ENCODE measurements at regions not wholly inside any gene's neighbourhood (a gene's known extent, or its start where the extent isn't known, plus 50 kb on each side); places are given as distances from the start of the nearest gene placed in this dataset.

GRCh38 chr10:9684186-9684585, 1333.5 kb upstream of the CELF2 start:
- no peaks in the 10 kb centered on the region for H3K4me1 Mint-ChIP-seq
- no peak overlapping the region for H3K4me3 Mint-ChIP-seq
- DNase-seq (no peak), ATAC-seq (no peak)
- H3K27me3 Mint-ChIP-seq: no peaks in the 10 kb centered on the region
- no peak overlapping the region for H3K27ac Mint-ChIP-seq
- no peaks in the 10 kb centered on the region for H3K9me3 ChIP-seq (ENCODE audit: control insufficient read depth, low read length, poor library complexity, severe bottlenecking)
- no peaks in the 10 kb centered on the region for H3K36me3 Mint-ChIP-seq (ENCODE audit: low read depth)

DNA sequence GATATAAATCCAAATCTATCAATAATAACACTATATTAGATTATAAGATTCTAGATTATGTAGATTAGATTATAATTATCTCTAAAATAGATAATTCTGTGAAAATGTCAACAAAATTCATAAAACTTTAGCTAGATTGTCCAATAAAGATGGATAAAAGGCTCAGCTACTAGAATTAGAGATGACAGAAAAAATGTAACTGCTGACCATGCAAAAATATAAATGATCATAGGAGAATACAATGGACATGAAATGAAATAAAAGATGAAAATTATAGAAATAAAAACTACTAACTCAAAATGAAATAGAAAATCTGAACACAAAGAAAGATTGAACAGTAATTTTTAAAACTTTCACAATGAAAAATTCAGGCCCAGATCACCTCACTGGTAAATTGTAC, 1332.1 kb upstream of the CELF2 start:
- no peak overlapping the region for H3K4me3 Mint-ChIP-seq
- no peaks in the 10 kb centered on the region for H3K9me3 ChIP-seq (ENCODE audit: control insufficient read depth, low read length, poor library complexity, severe bottlenecking)
- no peaks in the 10 kb centered on the region for H3K4me1 Mint-ChIP-seq
- no peaks in the 10 kb centered on the region for H3K36me3 Mint-ChIP-seq (ENCODE audit: low read depth)
- H3K27me3 Mint-ChIP-seq: no peaks in the 10 kb centered on the region
- no peak overlapping the region for H3K27ac Mint-ChIP-seq
- ATAC-seq (no peak), DNase-seq (no peak)

DNA sequence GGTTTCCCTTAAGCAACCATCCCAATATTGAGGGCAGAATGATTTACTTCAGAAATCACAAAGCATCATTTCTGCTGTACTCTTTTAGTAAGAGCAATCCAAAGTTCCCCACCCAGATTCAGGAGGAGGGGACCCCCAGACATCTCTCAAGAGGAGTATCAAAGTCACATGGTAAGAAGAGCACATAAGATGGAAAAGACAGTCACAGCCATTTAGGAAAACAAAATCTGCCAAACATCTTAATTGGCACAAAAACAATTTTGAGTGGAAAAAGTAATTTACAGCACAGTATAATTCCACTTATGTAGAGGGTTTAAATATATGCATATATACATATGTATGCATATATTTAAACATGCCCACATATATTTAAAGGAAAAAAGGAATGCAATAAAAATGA, 1329.0 kb upstream of the CELF2 start:
- Mint-ChIP-seq H3K27ac (no peak overlapping the region), H3K4me3 (no peak overlapping the region), H3K27me3 (no peaks in the 10 kb centered on the region), H3K4me1 (no peaks in the 10 kb centered on the region), H3K36me3 (ENCODE audit: low read depth) (no peaks in the 10 kb centered on the region)
- DNase-seq (no peak), ATAC-seq (no peak)
- H3K9me3 ChIP-seq (ENCODE audit: control insufficient read depth, low read length, poor library complexity, severe bottlenecking): no peaks in the 10 kb centered on the region

DNA sequence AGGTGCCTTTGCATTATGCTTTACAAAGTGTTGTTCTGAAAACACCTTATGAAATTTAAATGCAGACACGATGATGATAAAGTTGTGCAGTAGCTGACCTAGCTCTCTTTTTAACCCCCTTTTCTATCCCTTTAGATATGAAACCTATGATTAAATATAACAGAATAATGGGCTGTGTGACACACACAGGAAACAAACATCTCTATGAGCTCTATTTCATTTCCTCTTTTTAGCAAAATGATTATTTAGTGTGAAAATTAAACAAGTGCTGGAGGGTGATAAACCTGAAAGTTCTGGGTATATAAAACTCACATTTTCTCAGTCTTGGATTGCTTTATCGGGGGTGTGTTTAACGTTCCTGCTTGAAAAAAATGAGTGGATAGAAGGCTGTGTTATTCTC, 1310.5 kb upstream of the CELF2 start:
- peaks cover 2% of the 10 kb centered on the region for H3K9me3 ChIP-seq (ENCODE audit: control insufficient read depth, low read length, poor library complexity, severe bottlenecking)
- no peaks in the 10 kb centered on the region for H3K27me3 Mint-ChIP-seq
- H3K36me3 Mint-ChIP-seq (ENCODE audit: low read depth): no peaks in the 10 kb centered on the region
- no peak for ATAC-seq
- DNase-seq: no peak
- no peak overlapping the region for H3K27ac Mint-ChIP-seq
- no peaks in the 10 kb centered on the region for H3K4me1 Mint-ChIP-seq
- no peak overlapping the region for H3K4me3 Mint-ChIP-seq

DNA sequence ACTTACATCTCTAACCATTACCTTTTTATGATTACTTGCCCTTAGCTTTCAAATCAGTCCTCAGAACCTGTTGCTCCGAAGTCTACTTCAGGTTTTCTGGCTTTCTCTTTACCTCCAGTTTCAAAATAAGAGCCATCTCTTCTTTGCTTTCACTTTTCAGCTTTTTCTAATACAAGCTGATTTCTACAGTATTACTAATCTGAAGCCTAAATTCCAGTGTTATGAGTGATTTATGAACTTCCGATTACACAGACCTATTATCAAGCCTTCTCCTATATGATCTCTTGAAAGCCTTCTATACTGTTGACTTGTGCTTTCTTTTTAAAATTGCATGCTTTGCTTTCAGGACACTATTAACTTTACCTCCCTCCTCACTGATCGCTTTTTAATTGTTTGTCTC, 1307.8 kb upstream of the CELF2 start:
- no peak overlapping the region for H3K27ac Mint-ChIP-seq
- H3K9me3 ChIP-seq (ENCODE audit: control insufficient read depth, low read length, poor library complexity, severe bottlenecking): peaks cover 2% of the 10 kb centered on the region

GRCh38 chr10:9712393-9712792, 1305.3 kb upstream of the CELF2 start:
- no peak for DNase-seq
- H3K4me3 Mint-ChIP-seq: no peak overlapping the region
- no peaks in the 10 kb centered on the region for H3K36me3 Mint-ChIP-seq (ENCODE audit: low read depth)
- ATAC-seq: no peak
- H3K27me3 Mint-ChIP-seq: no peaks in the 10 kb centered on the region
- peaks cover 2% of the 10 kb centered on the region for H3K9me3 ChIP-seq (ENCODE audit: control insufficient read depth, low read length, poor library complexity, severe bottlenecking)
- H3K27ac Mint-ChIP-seq: no peak overlapping the region
- H3K4me1 Mint-ChIP-seq: no peaks in the 10 kb centered on the region

More for the DNA sequence above, 1307.8 kb upstream of the CELF2 start:
- no peaks in the 10 kb centered on the region for H3K4me1 Mint-ChIP-seq
- H3K36me3 Mint-ChIP-seq (ENCODE audit: low read depth): no peaks in the 10 kb centered on the region
- no peak overlapping the region for H3K4me3 Mint-ChIP-seq
- H3K27me3 Mint-ChIP-seq: no peaks in the 10 kb centered on the region
- ATAC-seq: no peak
- no peak for DNase-seq

DNA sequence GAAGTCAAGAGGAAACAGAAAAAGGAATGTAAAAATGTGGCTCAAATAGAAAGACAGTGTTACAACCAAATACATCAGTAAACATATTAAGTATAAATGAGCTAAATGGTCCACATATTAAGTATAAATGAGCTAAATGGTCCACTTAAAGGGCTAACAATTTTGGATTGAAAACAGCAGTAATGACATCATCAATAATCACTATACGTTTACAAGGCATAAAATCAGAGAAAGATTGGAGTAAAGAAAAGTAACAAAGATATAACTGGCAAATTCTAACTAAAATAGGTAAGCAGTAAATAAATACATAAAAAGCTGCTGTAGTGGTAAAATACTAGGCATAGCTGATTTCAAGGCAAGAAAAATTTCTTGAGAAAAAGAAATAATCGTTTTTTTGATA, 1298.4 kb upstream of the CELF2 start:
- H3K36me3 Mint-ChIP-seq (ENCODE audit: low read depth): no peaks in the 10 kb centered on the region
- no peaks in the 10 kb centered on the region for H3K9me3 ChIP-seq (ENCODE audit: control insufficient read depth, low read length, poor library complexity, severe bottlenecking)
- no peaks in the 10 kb centered on the region for H3K4me1 Mint-ChIP-seq
- no peaks in the 10 kb centered on the region for H3K27me3 Mint-ChIP-seq
- ATAC-seq: no peak
- DNase-seq: no peak
- no peak overlapping the region for H3K27ac Mint-ChIP-seq
- H3K4me3 Mint-ChIP-seq: no peak overlapping the region

GRCh38 chr10:9733766-9734165, 1283.9 kb upstream of the CELF2 start:
- no peak for ATAC-seq
- Mint-ChIP-seq H3K4me1 (no peaks in the 10 kb centered on the region), H3K36me3 (ENCODE audit: low read depth) (no peaks in the 10 kb centered on the region)

GRCh38 chr10:9734218-9734617, 1283.5 kb upstream of the CELF2 start:
- Mint-ChIP-seq H3K4me1 (no peaks in the 10 kb centered on the region), H3K4me3 (no peak overlapping the region), H3K27me3 (no peaks in the 10 kb centered on the region), H3K27ac (no peak overlapping the region), H3K36me3 (ENCODE audit: low read depth) (no peaks in the 10 kb centered on the region)
- no peak for ATAC-seq
- H3K9me3 ChIP-seq (ENCODE audit: control insufficient read depth, low read length, poor library complexity, severe bottlenecking): no peaks in the 10 kb centered on the region
- no peak for DNase-seq

More at GRCh38 chr10:9733766-9734165, 1283.9 kb upstream of the CELF2 start:
- Mint-ChIP-seq H3K27me3 (no peaks in the 10 kb centered on the region), H3K27ac (no peak overlapping the region), H3K4me3 (no peak overlapping the region)
- DNase-seq: no peak
- H3K9me3 ChIP-seq (ENCODE audit: control insufficient read depth, low read length, poor library complexity, severe bottlenecking): no peaks in the 10 kb centered on the region

DNA sequence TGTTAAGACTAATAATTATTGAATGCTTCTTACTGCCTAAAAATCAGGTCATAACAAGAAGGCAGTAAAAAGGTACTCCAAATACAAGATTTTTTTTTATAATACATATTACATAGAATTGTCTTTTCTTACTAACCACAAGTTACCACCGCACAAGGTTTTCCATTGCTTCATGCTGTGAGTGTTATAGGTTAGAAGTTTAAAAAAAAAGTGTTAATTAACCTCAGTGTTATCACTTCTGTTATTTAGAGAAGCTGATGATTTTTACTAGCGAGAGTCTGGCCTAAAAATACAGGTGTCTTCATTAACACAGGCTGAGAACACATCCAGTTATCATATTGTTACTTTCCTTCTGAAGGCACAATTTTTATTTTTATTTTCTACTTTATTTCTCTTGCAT, 1281.9 kb upstream of the CELF2 start:
- Mint-ChIP-seq H3K4me1 (no peaks in the 10 kb centered on the region), H3K36me3 (ENCODE audit: low read depth) (no peaks in the 10 kb centered on the region), H3K27me3 (no peaks in the 10 kb centered on the region), H3K4me3 (no peak overlapping the region), H3K27ac (no peak overlapping the region)
- no peaks in the 10 kb centered on the region for H3K9me3 ChIP-seq (ENCODE audit: control insufficient read depth, low read length, poor library complexity, severe bottlenecking)
- ATAC-seq (no peak), DNase-seq (no peak)

DNA sequence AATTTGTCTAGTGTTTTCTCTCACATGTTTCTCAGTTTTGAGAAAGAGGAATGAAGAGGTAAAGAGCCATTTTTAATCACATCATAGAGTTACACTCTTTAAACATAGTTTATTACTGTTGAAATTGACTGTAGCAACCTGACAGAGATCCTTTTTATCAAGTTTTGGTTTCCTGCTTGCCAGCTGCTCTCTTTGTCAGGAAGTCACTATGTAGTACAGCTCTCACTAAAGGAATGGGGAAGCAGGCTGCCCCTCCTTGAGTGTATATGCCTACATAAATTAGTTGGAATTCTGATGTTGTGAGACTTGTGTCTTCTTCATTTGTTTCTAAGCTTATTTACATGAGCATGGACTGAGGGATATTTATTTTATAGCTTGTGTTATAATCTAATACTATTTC, 1274.0 kb upstream of the CELF2 start:
- no peak overlapping the region for H3K27ac Mint-ChIP-seq
- no peak overlapping the region for H3K4me3 Mint-ChIP-seq
- no peak for DNase-seq
- ATAC-seq: no peak
- H3K27me3 Mint-ChIP-seq: no peaks in the 10 kb centered on the region
- H3K4me1 Mint-ChIP-seq: no peaks in the 10 kb centered on the region
- no peaks in the 10 kb centered on the region for H3K36me3 Mint-ChIP-seq (ENCODE audit: low read depth)
- no peaks in the 10 kb centered on the region for H3K9me3 ChIP-seq (ENCODE audit: control insufficient read depth, low read length, poor library complexity, severe bottlenecking)

DNA sequence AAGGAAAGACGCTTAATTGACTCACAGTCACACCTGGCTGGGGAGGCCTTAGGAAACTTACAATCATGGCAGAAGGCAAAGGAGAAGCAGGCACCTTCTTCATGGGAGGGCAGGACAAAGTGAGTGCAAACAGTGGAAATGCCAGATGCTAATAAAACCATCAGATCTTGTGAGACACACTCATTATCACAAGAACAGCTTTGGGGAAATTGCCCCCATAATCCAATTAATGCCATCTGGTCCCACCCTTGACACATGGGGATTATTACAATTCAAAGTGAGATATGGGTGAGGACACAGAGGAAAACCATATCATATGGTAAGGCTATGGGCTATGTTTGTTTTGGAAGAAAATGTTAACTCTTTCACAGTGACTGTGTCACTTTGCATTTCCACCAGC, 1272.5 kb upstream of the CELF2 start:
- Mint-ChIP-seq H3K36me3 (ENCODE audit: low read depth) (no peaks in the 10 kb centered on the region), H3K27me3 (no peaks in the 10 kb centered on the region), H3K4me1 (no peaks in the 10 kb centered on the region), H3K4me3 (no peak overlapping the region), H3K27ac (no peak overlapping the region)
- ATAC-seq (no peak), DNase-seq (no peak)
- H3K9me3 ChIP-seq (ENCODE audit: control insufficient read depth, low read length, poor library complexity, severe bottlenecking): no peaks in the 10 kb centered on the region

DNA sequence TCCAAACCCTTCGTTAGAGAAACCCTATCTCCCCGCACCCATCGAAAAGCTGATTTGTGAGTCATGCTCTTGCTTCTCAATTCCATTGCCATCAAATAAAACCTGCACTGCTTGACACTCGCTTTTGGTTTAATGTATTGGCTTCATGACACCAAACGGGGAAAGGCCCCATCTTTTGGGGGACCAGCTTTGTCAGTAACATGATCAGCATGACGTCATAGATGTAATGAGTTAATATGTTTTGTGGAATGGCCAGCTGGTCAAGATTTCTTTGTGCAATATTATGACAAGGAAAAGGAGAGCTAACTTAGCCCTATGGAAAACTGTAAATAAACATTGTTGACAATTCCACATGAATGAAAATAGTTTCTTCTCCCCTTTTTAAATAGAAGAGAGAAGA, 1260.5 kb upstream of the CELF2 start:
- ATAC-seq: no peak
- H3K4me1 Mint-ChIP-seq: no peaks in the 10 kb centered on the region

GRCh38 chr10:9759596-9759995, 1258.1 kb upstream of the CELF2 start:
- no peaks in the 10 kb centered on the region for H3K36me3 Mint-ChIP-seq (ENCODE audit: low read depth)
- H3K4me1 Mint-ChIP-seq: no peaks in the 10 kb centered on the region
- H3K27ac Mint-ChIP-seq: no peak overlapping the region
- no peak overlapping the region for H3K4me3 Mint-ChIP-seq
- ATAC-seq (no peak), DNase-seq (no peak)
- no peaks in the 10 kb centered on the region for H3K27me3 Mint-ChIP-seq
- no peaks in the 10 kb centered on the region for H3K9me3 ChIP-seq (ENCODE audit: control insufficient read depth, low read length, poor library complexity, severe bottlenecking)

More for the DNA sequence above, 1260.5 kb upstream of the CELF2 start:
- Mint-ChIP-seq H3K27ac (no peak overlapping the region), H3K36me3 (ENCODE audit: low read depth) (no peaks in the 10 kb centered on the region), H3K4me3 (no peak overlapping the region), H3K27me3 (no peaks in the 10 kb centered on the region)
- H3K9me3 ChIP-seq (ENCODE audit: control insufficient read depth, low read length, poor library complexity, severe bottlenecking): no peaks in the 10 kb centered on the region
- DNase-seq: no peak
